ENCODE measurements at regions not wholly inside any gene's neighbourhood (a gene's known extent, or its start where the extent isn't known, plus 50 kb on each side); places are given as distances from the start of the nearest gene placed in this dataset.

DNA sequence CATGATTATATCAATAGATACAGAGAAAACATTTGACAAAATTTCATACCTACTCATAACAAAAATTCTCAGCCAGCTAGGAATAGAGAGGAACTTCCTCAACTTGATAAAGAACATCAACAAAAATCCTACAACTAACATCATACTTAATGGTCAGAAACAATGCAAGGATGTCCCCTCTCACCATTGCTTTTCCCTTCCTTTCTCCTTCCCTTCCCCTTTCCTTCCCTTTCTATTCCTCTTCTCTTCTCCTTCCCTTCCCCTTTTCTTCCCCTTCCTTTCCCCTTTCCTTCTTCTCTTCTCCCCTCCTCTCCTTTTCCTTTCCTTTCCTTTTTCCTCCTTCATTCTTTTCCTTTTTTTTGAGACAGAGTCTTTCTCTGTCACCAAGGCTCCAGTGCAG is 418.3 kb upstream of the B3GAT1 start (continued):
- TF ChIP-seq, protein P1, sequence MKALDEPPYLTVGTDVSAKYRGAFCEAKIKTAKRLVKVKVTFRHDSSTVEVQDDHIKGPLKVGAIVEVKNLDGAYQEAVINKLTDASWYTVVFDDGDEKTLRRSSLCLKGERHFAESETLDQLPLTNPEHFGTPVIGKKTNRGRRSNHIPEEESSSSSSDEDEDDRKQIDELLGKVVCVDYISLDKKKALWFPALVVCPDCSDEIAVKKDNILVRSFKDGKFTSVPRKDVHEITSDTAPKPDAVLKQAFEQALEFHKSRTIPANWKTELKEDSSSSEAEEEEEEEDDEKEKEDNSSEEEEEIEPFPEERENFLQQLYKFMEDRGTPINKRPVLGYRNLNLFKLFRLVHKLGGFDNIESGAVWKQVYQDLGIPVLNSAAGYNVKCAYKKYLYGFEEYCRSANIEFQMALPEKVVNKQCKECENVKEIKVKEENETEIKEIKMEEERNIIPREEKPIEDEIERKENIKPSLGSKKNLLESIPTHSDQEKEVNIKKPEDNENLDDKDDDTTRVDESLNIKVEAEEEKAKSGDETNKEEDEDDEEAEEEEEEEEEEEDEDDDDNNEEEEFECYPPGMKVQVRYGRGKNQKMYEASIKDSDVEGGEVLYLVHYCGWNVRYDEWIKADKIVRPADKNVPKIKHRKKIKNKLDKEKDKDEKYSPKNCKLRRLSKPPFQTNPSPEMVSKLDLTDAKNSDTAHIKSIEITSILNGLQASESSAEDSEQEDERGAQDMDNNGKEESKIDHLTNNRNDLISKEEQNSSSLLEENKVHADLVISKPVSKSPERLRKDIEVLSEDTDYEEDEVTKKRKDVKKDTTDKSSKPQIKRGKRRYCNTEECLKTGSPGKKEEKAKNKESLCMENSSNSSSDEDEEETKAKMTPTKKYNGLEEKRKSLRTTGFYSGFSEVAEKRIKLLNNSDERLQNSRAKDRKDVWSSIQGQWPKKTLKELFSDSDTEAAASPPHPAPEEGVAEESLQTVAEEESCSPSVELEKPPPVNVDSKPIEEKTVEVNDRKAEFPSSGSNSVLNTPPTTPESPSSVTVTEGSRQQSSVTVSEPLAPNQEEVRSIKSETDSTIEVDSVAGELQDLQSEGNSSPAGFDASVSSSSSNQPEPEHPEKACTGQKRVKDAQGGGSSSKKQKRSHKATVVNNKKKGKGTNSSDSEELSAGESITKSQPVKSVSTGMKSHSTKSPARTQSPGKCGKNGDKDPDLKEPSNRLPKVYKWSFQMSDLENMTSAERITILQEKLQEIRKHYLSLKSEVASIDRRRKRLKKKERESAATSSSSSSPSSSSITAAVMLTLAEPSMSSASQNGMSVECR (CRISPR knock-in tag; IDR thresholded peaks at IDR 0.05; ENCODE audit: borderline replicate concordance), result no peak

DNA sequence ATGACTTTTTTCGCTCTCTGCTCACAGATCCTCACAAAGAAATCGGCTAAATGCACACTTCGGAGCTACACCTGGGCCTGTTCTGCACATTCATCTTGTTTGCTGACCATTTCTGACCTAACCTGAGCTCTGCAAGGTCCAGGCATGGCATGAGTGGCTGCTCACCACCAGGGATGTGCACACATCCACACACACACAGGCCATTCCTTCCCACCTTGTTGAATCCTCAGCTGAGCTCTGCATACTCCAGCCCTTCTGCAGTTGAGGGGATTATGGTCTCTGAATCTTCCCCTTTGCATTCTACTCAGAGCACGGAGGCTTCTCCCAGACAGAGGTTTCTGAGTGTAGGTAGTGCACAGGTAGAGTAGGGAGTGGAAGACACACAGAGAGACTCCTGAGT is 411.9 kb upstream of the B3GAT1 start:
- H3K4me1 Mint-ChIP-seq, result peaks cover 3% of the 10 kb centered on the region

DNA sequence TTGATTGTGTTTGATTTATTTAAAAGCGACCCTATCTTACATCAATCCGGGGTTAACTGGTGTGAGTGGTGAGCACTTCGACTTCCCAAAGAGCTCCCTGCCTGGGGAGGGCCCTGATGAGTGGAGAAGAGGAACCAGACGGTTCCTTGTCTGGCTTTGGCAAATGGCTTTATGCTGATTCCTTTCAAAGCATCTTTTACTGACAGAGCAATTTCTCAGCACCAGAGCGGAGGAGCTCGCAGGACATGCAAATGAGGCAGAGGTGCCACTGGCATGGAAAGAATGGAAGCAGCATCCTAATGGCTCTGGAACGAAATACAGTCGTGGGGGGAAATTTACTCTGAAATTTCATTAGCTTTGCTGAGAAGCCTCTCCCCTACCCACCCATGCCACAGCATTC is 410.9 kb upstream of the B3GAT1 start:
- H3K36me3 Mint-ChIP-seq, result no peaks in the 10 kb centered on the region
- no peaks in the 10 kb centered on the region for H3K9me3 Mint-ChIP-seq
- no peak overlapping the region for H3K27ac Mint-ChIP-seq
- H3K27me3 Mint-ChIP-seq (ENCODE audit: low read depth), result peaks cover 3% of the 10 kb centered on the region; the same call in 1 of the 2 replicates
- DNase-seq (ENCODE audit: low spot score) (no peak), ATAC-seq (no peak)
- POLR2A ChIA-PET, result no interaction called here
- no peak overlapping the region for H3K4me3 Mint-ChIP-seq
- H3K4me1 Mint-ChIP-seq, result peaks cover 8% of the 10 kb centered on the region
- CTCF ChIA-PET, result interaction anchor here (1.1 to 1.3 kb wide), 2 partner anchors 46 to 144 kb away, joined by 3 to 7 read pairs; no protein-coding TSS in a partner anchor
- TF ChIP-seq RORB (CRISPR knock-in tag; IDR thresholded peaks at IDR 0.05), result no peak
- no peak for TF ChIP-seq GRHL2 (CRISPR knock-in tag; IDR thresholded peaks at IDR 0.05; ENCODE audit: insufficient replicate concordance, severe bottlenecking)
- no peak for TF ChIP-seq EMX1 (CRISPR knock-in tag; IDR thresholded peaks at IDR 0.05)
- no peak for TF ChIP-seq PRDM15 (CRISPR knock-in tag; IDR thresholded peaks at IDR 0.05)
- TF ChIP-seq KAT7 (CRISPR knock-in tag; IDR thresholded peaks at IDR 0.05; ENCODE audit: borderline replicate concordance), result no peak
- TF ChIP-seq TEAD1 (CRISPR knock-in tag; IDR thresholded peaks at IDR 0.05), result no peak
- no peak for TF ChIP-seq OVOL2 (CRISPR knock-in tag; IDR thresholded peaks at IDR 0.05; ENCODE audit: borderline replicate concordance)
- no peak for TF ChIP-seq MYBL2 (CRISPR knock-in tag; IDR thresholded peaks at IDR 0.05)
- TF ChIP-seq AR (CRISPR knock-in tag; IDR thresholded peaks at IDR 0.05), result no peak
- TF ChIP-seq ESRRA (CRISPR knock-in tag; IDR thresholded peaks at IDR 0.05; ENCODE audit: borderline replicate concordance), result no peak
- no peak for TF ChIP-seq HMGXB4 (CRISPR knock-in tag; IDR thresholded peaks at IDR 0.05)
- TF ChIP-seq TCF7 (CRISPR knock-in tag; IDR thresholded peaks at IDR 0.05; ENCODE audit: low read depth), result no peak
- no peak for TF ChIP-seq JUN (CRISPR knock-in tag; IDR thresholded peaks at IDR 0.05)
- TF ChIP-seq, protein P2, sequence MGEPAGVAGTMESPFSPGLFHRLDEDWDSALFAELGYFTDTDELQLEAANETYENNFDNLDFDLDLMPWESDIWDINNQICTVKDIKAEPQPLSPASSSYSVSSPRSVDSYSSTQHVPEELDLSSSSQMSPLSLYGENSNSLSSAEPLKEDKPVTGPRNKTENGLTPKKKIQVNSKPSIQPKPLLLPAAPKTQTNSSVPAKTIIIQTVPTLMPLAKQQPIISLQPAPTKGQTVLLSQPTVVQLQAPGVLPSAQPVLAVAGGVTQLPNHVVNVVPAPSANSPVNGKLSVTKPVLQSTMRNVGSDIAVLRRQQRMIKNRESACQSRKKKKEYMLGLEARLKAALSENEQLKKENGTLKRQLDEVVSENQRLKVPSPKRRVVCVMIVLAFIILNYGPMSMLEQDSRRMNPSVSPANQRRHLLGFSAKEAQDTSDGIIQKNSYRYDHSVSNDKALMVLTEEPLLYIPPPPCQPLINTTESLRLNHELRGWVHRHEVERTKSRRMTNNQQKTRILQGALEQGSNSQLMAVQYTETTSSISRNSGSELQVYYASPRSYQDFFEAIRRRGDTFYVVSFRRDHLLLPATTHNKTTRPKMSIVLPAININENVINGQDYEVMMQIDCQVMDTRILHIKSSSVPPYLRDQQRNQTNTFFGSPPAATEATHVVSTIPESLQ (CRISPR knock-in tag; IDR thresholded peaks at IDR 0.05), result no peak
- TF ChIP-seq ZNF416 (CRISPR knock-in tag; IDR thresholded peaks at IDR 0.05), result no peak
- TF ChIP-seq, protein P3, sequence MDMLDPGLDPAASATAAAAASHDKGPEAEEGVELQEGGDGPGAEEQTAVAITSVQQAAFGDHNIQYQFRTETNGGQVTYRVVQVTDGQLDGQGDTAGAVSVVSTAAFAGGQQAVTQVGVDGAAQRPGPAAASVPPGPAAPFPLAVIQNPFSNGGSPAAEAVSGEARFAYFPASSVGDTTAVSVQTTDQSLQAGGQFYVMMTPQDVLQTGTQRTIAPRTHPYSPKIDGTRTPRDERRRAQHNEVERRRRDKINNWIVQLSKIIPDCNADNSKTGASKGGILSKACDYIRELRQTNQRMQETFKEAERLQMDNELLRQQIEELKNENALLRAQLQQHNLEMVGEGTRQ (CRISPR knock-in tag; IDR thresholded peaks at IDR 0.05), result no peak
- TF ChIP-seq CREM (CRISPR knock-in tag; IDR thresholded peaks at IDR 0.05), result no peak

More for the DNA sequence above, 411.9 kb upstream of the B3GAT1 start:
- H3K9me3 Mint-ChIP-seq, result peaks cover 9% of the 10 kb centered on the region
- no peak for TF ChIP-seq ETV6 (CRISPR knock-in tag; IDR thresholded peaks at IDR 0.05)
- no peak for TF ChIP-seq EMX1 (CRISPR knock-in tag; IDR thresholded peaks at IDR 0.05)
- no peak for TF ChIP-seq CREB1 (CRISPR knock-in tag; IDR thresholded peaks at IDR 0.05)
- peaks cover 3% of the 10 kb centered on the region for H3K36me3 Mint-ChIP-seq
- ChIA-PET POLR2A (no interaction called here), CTCF (no interaction called here)
- ATAC-seq (no peak), DNase-seq (ENCODE audit: low spot score) (no peak)
- peaks cover 3% of the 10 kb centered on the region; the same call in 1 of the 2 replicates for H3K27me3 Mint-ChIP-seq (ENCODE audit: low read depth)
- H3K27ac Mint-ChIP-seq, result no peak overlapping the region
- H3K4me3 Mint-ChIP-seq, result no peak overlapping the region

Measured in WTC11 (cell line).